ENCODE measurements at regions not wholly inside any gene's neighbourhood (a gene's known extent, or its start where the extent isn't known, plus 50 kb on each side); places are given as distances from the start of the nearest gene placed in this dataset.

- TF ChIP-seq POLR2AphosphoS5 (IDR thresholded peaks at IDR 0.05) (no peak), POLR2A (IDR thresholded peaks at IDR 0.05) (no peak)
- TF ChIP-seq, protein P1, sequence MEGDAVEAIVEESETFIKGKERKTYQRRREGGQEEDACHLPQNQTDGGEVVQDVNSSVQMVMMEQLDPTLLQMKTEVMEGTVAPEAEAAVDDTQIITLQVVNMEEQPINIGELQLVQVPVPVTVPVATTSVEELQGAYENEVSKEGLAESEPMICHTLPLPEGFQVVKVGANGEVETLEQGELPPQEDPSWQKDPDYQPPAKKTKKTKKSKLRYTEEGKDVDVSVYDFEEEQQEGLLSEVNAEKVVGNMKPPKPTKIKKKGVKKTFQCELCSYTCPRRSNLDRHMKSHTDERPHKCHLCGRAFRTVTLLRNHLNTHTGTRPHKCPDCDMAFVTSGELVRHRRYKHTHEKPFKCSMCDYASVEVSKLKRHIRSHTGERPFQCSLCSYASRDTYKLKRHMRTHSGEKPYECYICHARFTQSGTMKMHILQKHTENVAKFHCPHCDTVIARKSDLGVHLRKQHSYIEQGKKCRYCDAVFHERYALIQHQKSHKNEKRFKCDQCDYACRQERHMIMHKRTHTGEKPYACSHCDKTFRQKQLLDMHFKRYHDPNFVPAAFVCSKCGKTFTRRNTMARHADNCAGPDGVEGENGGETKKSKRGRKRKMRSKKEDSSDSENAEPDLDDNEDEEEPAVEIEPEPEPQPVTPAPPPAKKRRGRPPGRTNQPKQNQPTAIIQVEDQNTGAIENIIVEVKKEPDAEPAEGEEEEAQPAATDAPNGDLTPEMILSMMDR (IDR thresholded peaks at IDR 0.05), result no peak
Observed at GRCh38 chr4:57550198-57550597, 440.0 kb upstream of the IGFBP7 start.
